ENCODE measurements at regions not wholly inside any gene's neighbourhood (a gene's known extent, or its start where the extent isn't known, plus 50 kb on each side); places are given as distances from the start of the nearest gene placed in this dataset.

DNA sequence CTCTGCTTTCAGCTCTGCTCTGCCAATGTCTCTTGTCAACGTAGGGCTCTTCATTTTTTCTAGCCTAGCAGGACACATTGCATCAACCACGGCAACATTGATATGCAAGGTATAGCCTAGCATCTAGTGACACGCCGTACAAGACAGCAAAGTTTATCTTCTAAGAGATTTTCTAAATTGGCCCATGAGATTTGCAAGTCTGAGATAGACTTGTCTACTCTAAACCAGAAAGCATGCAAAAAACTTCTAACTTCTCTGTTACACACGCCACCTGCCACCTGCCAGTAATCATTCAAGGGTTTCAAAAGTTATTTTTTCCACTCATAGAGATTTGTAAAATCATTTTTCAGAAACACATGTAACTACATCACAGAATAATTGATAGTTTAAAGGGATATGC lies 1265.7 kb downstream of the C4orf33 start:
- WGBS (ENCODE audit: insufficient coverage), result 90% methylated on average over 4 of the region's 5 CpGs
- H3K4me3 ChIP-seq (replicated peaks in 1 of 3; ENCODE audit: low read depth in 2 of 3, low read length in 3 of 3), result no peak overlapping the region
- no peaks in the 10 kb centered on the region for H4K20me1 ChIP-seq (ENCODE audit: insufficient read depth, low read length)
- H3K27ac ChIP-seq (ENCODE audit: low read depth in 1 of 2, low read length in 2 of 2), result no peak overlapping the region
- H3K36me3 Mint-ChIP-seq, result no peaks in the 10 kb centered on the region
- peaks cover 2% of the 10 kb centered on the region for H3K4me1 Mint-ChIP-seq
- H3K27me3 ChIP-seq (ENCODE audit: control insufficient read depth in 2 of 2, insufficient read depth in 2 of 2, low read length in 2 of 2), result no peaks in the 10 kb centered on the region
- intact Hi-C loops (cut with micrococcal nuclease), result no loop called here
- no peak for TF ChIP-seq CTCF (IDR thresholded peaks at IDR 0.05)
- H3K4me3 Mint-ChIP-seq, result no peak overlapping the region
- H3K79me2 ChIP-seq (ENCODE audit: insufficient read depth, low read length), result no peaks in the 10 kb centered on the region
- H3K27ac Mint-ChIP-seq, result no peak overlapping the region
- no peaks in the 10 kb centered on the region for H3K9me3 ChIP-seq (replicated peaks in 1 of 2; ENCODE audit: control insufficient read depth in 1 of 2, insufficient read depth in 1 of 2, low read length in 2 of 2)
- no peaks in the 10 kb centered on the region for H3K36me3 ChIP-seq (replicated peaks in 1 of 2; ENCODE audit: control insufficient read depth in 1 of 2, insufficient read depth in 2 of 2, low read length in 2 of 2)
- no peak for DNase-seq
- H3K4me2 ChIP-seq (replicated peaks; ENCODE audit: extremely low read depth, low read length, poor library complexity, severe bottlenecking), result no peak overlapping the region
- H3K27me3 Mint-ChIP-seq (ENCODE audit: low read depth in 3 of 3), result no peaks in the 10 kb centered on the region
- H3K9ac ChIP-seq (ENCODE audit: insufficient read depth, low read length, poor library complexity, severe bottlenecking), result no peak overlapping the region
- H2AFZ ChIP-seq (ENCODE audit: insufficient read depth, low read depth, low read length, poor library complexity, severe bottlenecking), result no peak overlapping the region
- no peaks in the 10 kb centered on the region for H3K4me1 ChIP-seq (ENCODE audit: control insufficient read depth in 1 of 2, insufficient read depth in 2 of 2, low read length in 2 of 2)
- H3K9me3 Mint-ChIP-seq, result no peaks in the 10 kb centered on the region

- Histone ChIP-seq H4K20me1 (ENCODE audit: insufficient read depth, low read length) (no peaks in the 10 kb centered on the region), H3K4me2 (replicated peaks; ENCODE audit: extremely low read depth, low read length, poor library complexity, severe bottlenecking) (no peak overlapping the region), H3K9ac (ENCODE audit: insufficient read depth, low read length, poor library complexity, severe bottlenecking) (no peak overlapping the region), H3K9me3 (replicated peaks in 1 of 2; ENCODE audit: control insufficient read depth in 1 of 2, insufficient read depth in 1 of 2, low read length in 2 of 2) (no peaks in the 10 kb centered on the region), H3K36me3 (replicated peaks in 1 of 2; ENCODE audit: control insufficient read depth in 1 of 2, insufficient read depth in 2 of 2, low read length in 2 of 2) (no peaks in the 10 kb centered on the region), H3K4me1 (ENCODE audit: control insufficient read depth in 1 of 2, insufficient read depth in 2 of 2, low read length in 2 of 2) (no peaks in the 10 kb centered on the region), H3K27ac (ENCODE audit: low read depth in 1 of 2, low read length in 2 of 2) (no peak overlapping the region), H3K4me3 (replicated peaks in 1 of 3; ENCODE audit: low read depth in 2 of 3, low read length in 3 of 3) (no peak overlapping the region), H2AFZ (ENCODE audit: insufficient read depth, low read depth, low read length, poor library complexity, severe bottlenecking) (no peak overlapping the region), H3K27me3 (ENCODE audit: control insufficient read depth in 2 of 2, insufficient read depth in 2 of 2, low read length in 2 of 2) (no peaks in the 10 kb centered on the region), H3K79me2 (ENCODE audit: insufficient read depth, low read length) (no peaks in the 10 kb centered on the region)
- H3K4me3 Mint-ChIP-seq, result no peak overlapping the region
- no peak overlapping the region for H3K27ac Mint-ChIP-seq
- H3K27me3 Mint-ChIP-seq (ENCODE audit: low read depth in 3 of 3), result no peaks in the 10 kb centered on the region
- DNase-seq, result no peak
- peaks cover 2% of the 10 kb centered on the region for H3K4me1 Mint-ChIP-seq
- intact Hi-C loops (cut with micrococcal nuclease), result no loop called here
- H3K9me3 Mint-ChIP-seq, result peaks cover 0 to 5% (median 3%) of the 10 kb centered on the region in 7 donors
- H3K36me3 Mint-ChIP-seq, result no peaks in the 10 kb centered on the region
- no peak for TF ChIP-seq CTCF (IDR thresholded peaks at IDR 0.05)
These were observed 1272.7 kb downstream of the C4orf33 start for GRCh38 chr4:130368668-130369067.
